K562 (cell line): ENCODE measurements at regions not wholly inside any gene's neighbourhood (a gene's known extent, or its start where the extent isn't known, plus 50 kb on each side); places are given as distances from the start of the nearest gene placed in this dataset.

Source experiments
- CTCF ChIP-seq, 3 experiments: IDR thresholded peaks in 2 of 3; conservative IDR thresholded peaks in 1 of 3; 2 replicates each; pipeline ENCODE4 v1.5.1; 2011 to 2012; ENCODE audit warnings: low read length in 3 of 3, mild to moderate bottlenecking in 3 of 3, control low read depth in 2 of 3, improper control_type of control experiment in 1 of 3, inconsistent platforms in 1 of 3, low read depth in 1 of 3, mixed read lengths in 1 of 3, moderate library complexity in 1 of 3; ENCODE audit not compliant: insufficient read depth in 2 of 3
- FOXK1 ChIP-seq: sonication (generic); formaldehyde crosslinking; IDR thresholded peaks from 2 replicates; pipeline ENCODE4 v1.8.0; 2022; ENCODE audit warnings: missing genetic modification reagents, mild to moderate bottlenecking, borderline replicate concordance
- HDGF ChIP-seq: fragments of 450-650 bp; IDR thresholded peaks from 2 replicates; pipeline ENCODE4 v1.6.1; 2016
- HLTF ChIP-seq: fragments of 450-650 bp; IDR thresholded peaks from 2 replicates; pipeline ENCODE4 v1.6.1; 2016
- IRF2 ChIP-seq: sonication (generic); formaldehyde crosslinking; IDR thresholded peaks from 2 replicates; pipeline ENCODE4 v1.8.1; 2022; ENCODE audit warnings: mild to moderate bottlenecking, missing genetic modification reagents
- JUNB ChIP-seq: fragments of 450-650 bp; formaldehyde crosslinking; conservative IDR thresholded peaks from 2 replicates; pipeline ENCODE4 v1.4.0; 2020; ENCODE audit warnings: mild to moderate bottlenecking
- NCOA1 ChIP-seq: fragments of 450-650 bp; IDR thresholded peaks from 2 replicates; pipeline ENCODE4 v1.6.1; 2016; ENCODE audit warnings: low read depth
- NFATC3 ChIP-seq: fragments of 450-650 bp; IDR thresholded peaks from 2 replicates; pipeline ENCODE4 v1.6.1; 2017; ENCODE audit warnings: mild to moderate bottlenecking
- NR2C2 ChIP-seq, 2 experiments: fragments of 200-800 bp in 1 of 2; sonication (Bioruptor generic) in 1 of 2; sonication (generic) in 1 of 2; formaldehyde crosslinking in 1 of 2; IDR thresholded peaks; 2 replicates each; pipeline versions ENCODE4 v1.6.1 to v1.8.0; 2016 to 2022; ENCODE audit warnings: mild to moderate bottlenecking in 1 of 2, missing compliant biosample characterization in 1 of 2, missing genetic modification characterization in 1 of 2, missing genetic modification reagents in 1 of 2
- PREB ChIP-seq: sonication (generic); formaldehyde crosslinking; IDR thresholded peaks from 2 replicates; pipeline ENCODE4 v1.8.1; 2023; ENCODE audit warnings: mild to moderate bottlenecking, missing genetic modification reagents
- RBM14 ChIP-seq: fragments of 200-400 bp; formaldehyde crosslinking; IDR thresholded peaks from 2 replicates; pipeline ENCODE4 v1.6.1; 2018; ENCODE audit warnings: low read depth, mild to moderate bottlenecking, low read length, moderate library complexity, borderline replicate concordance; ENCODE audit not compliant: insufficient read depth
- SLC30A9 ChIP-seq: fragments of 250-450 bp; sonication (Bioruptor Pico); IDR thresholded peaks from 2 replicates; pipeline ENCODE4 v1.8.0; 2022; ENCODE audit warnings: mild to moderate bottlenecking, moderate library complexity
- SMARCA4 ChIP-seq: fragments of 450-650 bp; IDR thresholded peaks from 2 replicates; pipeline ENCODE4 v1.6.1; 2016
- THRAP3 ChIP-seq: fragments of 450-650 bp; IDR thresholded peaks from 2 replicates; pipeline ENCODE4 v1.6.1; 2016; ENCODE audit warnings: mild to moderate bottlenecking, inconsistent platforms, borderline replicate concordance
- TOE1 ChIP-seq, 2 experiments: fragments of 450-650 bp in 1 of 2; sonication (generic) in 1 of 2; formaldehyde crosslinking in 1 of 2; IDR thresholded peaks; 2 replicates each; pipeline versions ENCODE4 v1.7.1 to v1.8.0; 2016 to 2022; ENCODE audit warnings: borderline replicate concordance in 2 of 2, mild to moderate bottlenecking in 2 of 2, antibody characterized with exemption in 1 of 2, inconsistent platforms in 1 of 2, low read depth in 1 of 2, missing genetic modification reagents in 1 of 2, moderate library complexity in 1 of 2
- USF2 ChIP-seq: sonication (generic); formaldehyde crosslinking; IDR thresholded peaks from 2 replicates; pipeline ENCODE4 v1.5.0; 2020; ENCODE audit warnings: missing genetic modification reagents
- ZNF354B ChIP-seq: fragments of 250-450 bp; sonication (Bioruptor Pico); IDR thresholded peaks from 2 replicates; pipeline ENCODE4 v1.4.0; 2020
- ZNF436 ChIP-seq: fragments of 250-450, 450-650 bp; sonication (Bioruptor Pico); formaldehyde crosslinking; IDR thresholded peaks from 2 replicates; pipeline ENCODE4 v1.7.0; 2020; ENCODE audit warnings: mild to moderate bottlenecking
- ZNF445 ChIP-seq: fragments of 250-450 bp; sonication (Bioruptor Pico); IDR thresholded peaks from 2 replicates; pipeline ENCODE4 v1.4.0; 2020; ENCODE audit warnings: low read depth, mild to moderate bottlenecking, moderate library complexity
- ZNF707 ChIP-seq: fragments of 250-450 bp; sonication (Bioruptor Pico); conservative IDR thresholded peaks from 2 replicates; pipeline ENCODE4 v1.8.0; 2022; ENCODE audit warnings: inconsistent platforms, mild to moderate bottlenecking, moderate library complexity
- ZNF717 ChIP-seq: fragments of 250-450 bp; sonication (Bioruptor Pico); IDR thresholded peaks from 2 replicates; pipeline ENCODE4 v1.5.0; 2021
- TF ChIP-seq, protein P1 (sequence below): sonication (generic); formaldehyde crosslinking; IDR thresholded peaks from 2 replicates; pipeline ENCODE4 v1.8.1; 2023; ENCODE audit warnings: mild to moderate bottlenecking, missing genetic modification reagents

DNA sequence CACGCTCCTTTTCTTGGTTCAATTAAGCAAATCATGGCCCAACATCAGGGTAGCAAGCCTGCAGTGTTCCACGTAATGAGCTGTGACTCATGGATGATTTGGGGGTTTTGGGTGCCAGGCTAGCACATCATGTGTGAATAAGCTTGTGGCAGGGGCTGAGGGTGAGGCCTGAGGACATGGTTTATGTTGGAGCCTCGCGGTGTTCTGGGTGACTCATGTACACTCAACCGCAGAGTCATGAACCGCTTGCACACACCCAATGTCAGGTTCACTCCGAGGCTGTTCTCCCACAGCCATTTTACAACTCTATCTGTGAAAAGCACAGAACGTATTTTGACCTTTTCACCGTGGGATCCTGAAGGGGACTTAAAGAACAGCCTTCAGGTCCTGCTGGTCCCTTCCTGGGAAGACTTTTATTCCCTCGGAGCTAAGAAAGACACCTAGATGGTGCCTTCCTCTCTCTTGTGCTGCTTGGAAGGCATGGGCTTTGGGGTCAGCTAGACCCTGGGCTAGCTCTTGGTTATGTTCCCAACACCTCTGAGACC, 139.9 kb upstream of the ZEB2 start (continued):
- peak; percentile 27; the same call in 1 of the 2 replicates for TF ChIP-seq NCOA1
- TF ChIP-seq ZNF354B, result no peak
- no peak for TF ChIP-seq RBM14
- TF ChIP-seq SLC30A9 (CRISPR knock-in tag), result no peak
- no peak for TF ChIP-seq HLTF
- no peak for TF ChIP-seq ZNF717 (CRISPR knock-in tag)
- no peak; the same call in 1 of the 2 replicates for TF ChIP-seq TOE1 (IDR thresholded peaks at IDR 0.05; ENCODE audit: borderline replicate concordance)
- no peak for TF ChIP-seq TOE1 (CRISPR knock-in tag; IDR thresholded peaks at IDR 0.05; ENCODE audit: borderline replicate concordance, low read depth)
- TF ChIP-seq JUNB (CRISPR knock-in tag), result 0 out of 2 replicates have a peak, but pooled peaks have one; percentile 32
- TF ChIP-seq USF2, result no peak
- TF ChIP-seq ZNF445 (CRISPR knock-in tag), result no peak
- TF ChIP-seq HDGF, result no peak; the same call in 1 of the 2 replicates
- no peak for TF ChIP-seq CTCF (IDR thresholded peaks at IDR 0.05 in 2 of 3, conservative IDR thresholded peaks at IDR 0.05 in 1 of 3; ENCODE audit: insufficient read depth in 2 of 3, low read depth in 1 of 3, low read length in 3 of 3)
- TF ChIP-seq, protein P1, sequence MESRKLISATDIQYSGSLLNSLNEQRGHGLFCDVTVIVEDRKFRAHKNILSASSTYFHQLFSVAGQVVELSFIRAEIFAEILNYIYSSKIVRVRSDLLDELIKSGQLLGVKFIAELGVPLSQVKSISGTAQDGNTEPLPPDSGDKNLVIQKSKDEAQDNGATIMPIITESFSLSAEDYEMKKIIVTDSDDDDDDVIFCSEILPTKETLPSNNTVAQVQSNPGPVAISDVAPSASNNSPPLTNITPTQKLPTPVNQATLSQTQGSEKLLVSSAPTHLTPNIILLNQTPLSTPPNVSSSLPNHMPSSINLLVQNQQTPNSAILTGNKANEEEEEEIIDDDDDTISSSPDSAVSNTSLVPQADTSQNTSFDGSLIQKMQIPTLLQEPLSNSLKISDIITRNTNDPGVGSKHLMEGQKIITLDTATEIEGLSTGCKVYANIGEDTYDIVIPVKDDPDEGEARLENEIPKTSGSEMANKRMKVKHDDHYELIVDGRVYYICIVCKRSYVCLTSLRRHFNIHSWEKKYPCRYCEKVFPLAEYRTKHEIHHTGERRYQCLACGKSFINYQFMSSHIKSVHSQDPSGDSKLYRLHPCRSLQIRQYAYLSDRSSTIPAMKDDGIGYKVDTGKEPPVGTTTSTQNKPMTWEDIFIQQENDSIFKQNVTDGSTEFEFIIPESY, result no peak; the same call in 1 of the 2 replicates
- TF ChIP-seq THRAP3, result no peak
- no peak for TF ChIP-seq IRF2
- no peak for TF ChIP-seq NR2C2 (CRISPR knock-in tag; IDR thresholded peaks at IDR 0.05)
- TF ChIP-seq NR2C2 (tag; IDR thresholded peaks at IDR 0.05), result peak; percentile 82
- TF ChIP-seq SMARCA4, result peak; percentile 84
- TF ChIP-seq FOXK1 (CRISPR knock-in tag), result peak; percentile 48; the same call in 1 of the 2 replicates
- no peak for TF ChIP-seq ZNF436 (CRISPR knock-in tag)
- TF ChIP-seq ZNF707 (CRISPR knock-in tag), result no peak
- TF ChIP-seq NFATC3, result no peak
- TF ChIP-seq PREB (CRISPR knock-in tag), result no peak
